ENCODE measurements at regions not wholly inside any gene's neighbourhood (a gene's known extent, or its start where the extent isn't known, plus 50 kb on each side); places are given as distances from the start of the nearest gene placed in this dataset.

DNA sequence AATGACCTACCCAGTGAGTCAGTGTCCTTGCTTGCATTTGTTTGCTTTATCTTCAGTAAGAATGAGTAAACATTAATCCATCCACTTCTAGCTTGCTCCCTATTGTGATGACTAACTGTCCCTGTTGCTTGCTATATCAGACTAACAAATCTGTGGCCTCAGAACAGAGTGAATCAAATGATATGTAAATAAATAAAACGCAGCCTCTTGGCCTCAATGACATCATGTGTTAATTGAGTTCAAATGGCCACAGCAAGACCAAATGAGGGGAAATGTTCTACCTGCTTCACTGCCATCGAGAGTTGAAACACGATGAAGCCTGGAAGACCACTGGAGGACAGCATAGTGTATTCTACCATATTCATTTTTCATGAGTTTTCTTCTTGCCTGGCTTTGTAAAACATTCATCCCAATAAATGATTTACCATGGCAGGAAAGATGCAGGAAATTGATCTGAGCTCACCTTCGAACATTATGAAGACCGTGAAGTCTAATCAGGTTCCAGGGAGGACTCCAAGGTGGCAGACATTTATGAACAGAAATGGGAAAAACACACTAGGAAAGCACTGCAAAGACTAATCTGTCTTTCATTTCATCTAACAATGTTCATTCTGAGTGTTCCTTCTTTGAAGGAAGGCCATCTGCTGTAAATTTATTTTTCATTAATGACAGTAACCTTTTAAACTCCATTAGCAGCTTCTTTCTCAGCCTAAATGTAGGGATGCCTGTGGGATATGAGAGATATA lies 1144.5 kb downstream of the TUSC7 start:
- Histone ChIP-seq H3K9me3 (ENCODE audit: control insufficient read depth in 1 of 2, insufficient read depth in 1 of 2, low read length in 2 of 2) (no peaks in the 10 kb centered on the region), H3K36me3 (ENCODE audit: insufficient read depth, low read length) (no peaks in the 10 kb centered on the region), H3K4me3 (ENCODE audit: low read length) (no peak overlapping the region), H3K4me1 (ENCODE audit: insufficient read depth, low read length) (no peaks in the 10 kb centered on the region), H3K27me3 (ENCODE audit: control insufficient read depth in 1 of 2, insufficient read depth in 2 of 2, low read length in 2 of 2) (no peaks in the 10 kb centered on the region), H3K27ac (ENCODE audit: low read depth in 1 of 2, low read length in 2 of 2) (no peak overlapping the region)
- intact Hi-C loops (cut with DNase I, micrococcal nuclease), result no loop called here
- DNase-seq (no peak), ATAC-seq (ENCODE audit: poor library complexity) (no peak)
- Mint-ChIP-seq H3K27ac (no peak overlapping the region), H3K4me3 (no peak overlapping the region), H3K36me3 (ENCODE audit: low read depth) (no peaks in the 10 kb centered on the region), H3K9me3 (peaks cover 4% of the 10 kb centered on the region), H3K27me3 (no peaks in the 10 kb centered on the region), H3K4me1 (ENCODE audit: low read depth) (no peaks in the 10 kb centered on the region)
- POLR2A ChIA-PET, result no interaction called here
- TF ChIP-seq, protein P1, sequence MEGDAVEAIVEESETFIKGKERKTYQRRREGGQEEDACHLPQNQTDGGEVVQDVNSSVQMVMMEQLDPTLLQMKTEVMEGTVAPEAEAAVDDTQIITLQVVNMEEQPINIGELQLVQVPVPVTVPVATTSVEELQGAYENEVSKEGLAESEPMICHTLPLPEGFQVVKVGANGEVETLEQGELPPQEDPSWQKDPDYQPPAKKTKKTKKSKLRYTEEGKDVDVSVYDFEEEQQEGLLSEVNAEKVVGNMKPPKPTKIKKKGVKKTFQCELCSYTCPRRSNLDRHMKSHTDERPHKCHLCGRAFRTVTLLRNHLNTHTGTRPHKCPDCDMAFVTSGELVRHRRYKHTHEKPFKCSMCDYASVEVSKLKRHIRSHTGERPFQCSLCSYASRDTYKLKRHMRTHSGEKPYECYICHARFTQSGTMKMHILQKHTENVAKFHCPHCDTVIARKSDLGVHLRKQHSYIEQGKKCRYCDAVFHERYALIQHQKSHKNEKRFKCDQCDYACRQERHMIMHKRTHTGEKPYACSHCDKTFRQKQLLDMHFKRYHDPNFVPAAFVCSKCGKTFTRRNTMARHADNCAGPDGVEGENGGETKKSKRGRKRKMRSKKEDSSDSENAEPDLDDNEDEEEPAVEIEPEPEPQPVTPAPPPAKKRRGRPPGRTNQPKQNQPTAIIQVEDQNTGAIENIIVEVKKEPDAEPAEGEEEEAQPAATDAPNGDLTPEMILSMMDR (IDR thresholded peaks at IDR 0.05), result no peak
- CTCF ChIA-PET, result no interaction called here

DNA sequence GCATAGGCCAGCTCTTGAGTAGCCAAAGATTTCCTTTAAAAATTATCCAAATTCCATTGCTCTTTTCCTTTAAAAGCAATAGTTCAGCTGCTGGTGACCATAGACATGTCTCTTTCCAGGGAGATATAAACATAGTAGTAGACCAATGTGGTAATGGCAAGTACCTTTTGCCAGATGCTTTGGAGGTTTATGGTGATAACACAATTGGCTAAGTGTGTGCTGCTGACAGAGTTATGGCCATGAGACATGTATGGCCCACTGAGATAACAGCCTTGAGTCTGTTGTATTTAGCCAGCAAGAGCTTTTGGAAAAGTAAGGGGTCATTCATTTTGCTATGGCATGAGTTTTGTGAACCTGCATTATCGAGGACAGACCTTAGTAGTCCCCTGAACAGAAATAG lies 1146.8 kb downstream of the TUSC7 start:
- no peaks in the 10 kb centered on the region for H3K36me3 Mint-ChIP-seq (ENCODE audit: low read depth)
- H3K27ac Mint-ChIP-seq, result no peak overlapping the region
- no peak overlapping the region for H3K27ac ChIP-seq (ENCODE audit: low read depth in 1 of 2, low read length in 2 of 2)
- ChIA-PET POLR2A (no interaction called here), CTCF (no interaction called here)
- H3K27me3 ChIP-seq (ENCODE audit: control insufficient read depth in 1 of 2, insufficient read depth in 2 of 2, low read length in 2 of 2), result no peaks in the 10 kb centered on the region
- H3K4me3 Mint-ChIP-seq, result no peak overlapping the region
- H3K27me3 Mint-ChIP-seq, result no peaks in the 10 kb centered on the region
- no peak for ATAC-seq (ENCODE audit: poor library complexity)
- no peaks in the 10 kb centered on the region for H3K4me1 ChIP-seq (ENCODE audit: insufficient read depth, low read length)
- H3K4me3 ChIP-seq (ENCODE audit: low read length), result no peak overlapping the region
- TF ChIP-seq, protein P1 (IDR thresholded peaks at IDR 0.05), result no peak
- H3K9me3 Mint-ChIP-seq, result peaks cover 5% of the 10 kb centered on the region
- H3K9me3 ChIP-seq (ENCODE audit: control insufficient read depth in 1 of 2, insufficient read depth in 1 of 2, low read length in 2 of 2), result no peaks in the 10 kb centered on the region
- intact Hi-C loops (cut with DNase I, micrococcal nuclease), result no loop called here
- no peak for DNase-seq
- H3K4me1 Mint-ChIP-seq (ENCODE audit: low read depth), result no peaks in the 10 kb centered on the region
- no peaks in the 10 kb centered on the region for H3K36me3 ChIP-seq (ENCODE audit: insufficient read depth, low read length)

DNA sequence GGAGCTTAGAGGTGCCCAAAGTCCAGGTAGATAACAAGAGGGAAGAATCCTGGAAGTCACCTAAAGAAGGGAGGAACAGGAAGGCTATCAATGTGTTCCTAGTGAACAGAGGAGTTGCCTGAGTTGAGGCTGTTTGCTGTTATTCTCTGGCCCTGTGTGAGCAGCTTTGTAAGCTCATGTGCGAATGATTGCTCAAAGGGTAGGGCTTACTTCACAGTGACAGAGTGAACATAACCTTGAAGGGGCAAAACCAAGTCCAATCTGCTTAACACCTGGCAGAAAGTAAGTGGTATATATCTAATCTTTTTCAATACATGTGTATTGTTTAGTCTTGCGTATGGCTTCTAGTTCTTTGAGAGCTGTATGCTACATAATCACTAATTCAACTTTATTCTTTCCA lies 1153.6 kb downstream of the TUSC7 start:
- no peaks in the 10 kb centered on the region for H3K36me3 Mint-ChIP-seq (ENCODE audit: low read depth)
- ChIA-PET CTCF (no interaction called here), POLR2A (no interaction called here)
- no peaks in the 10 kb centered on the region for H3K4me1 Mint-ChIP-seq (ENCODE audit: low read depth)
- ATAC-seq (ENCODE audit: poor library complexity) (no peak), DNase-seq (no peak)
- TF ChIP-seq, protein P1 (IDR thresholded peaks at IDR 0.05), result no peak
- H3K27ac ChIP-seq (ENCODE audit: low read depth in 1 of 2, low read length in 2 of 2), result no peak overlapping the region
- no peaks in the 10 kb centered on the region for H3K27me3 ChIP-seq (ENCODE audit: control insufficient read depth in 1 of 2, insufficient read depth in 2 of 2, low read length in 2 of 2)
- H3K27me3 Mint-ChIP-seq, result no peaks in the 10 kb centered on the region
- no peaks in the 10 kb centered on the region for H3K9me3 ChIP-seq (ENCODE audit: control insufficient read depth in 1 of 2, insufficient read depth in 1 of 2, low read length in 2 of 2)
- intact Hi-C loops (cut with DNase I, micrococcal nuclease), result no loop called here
- H3K36me3 ChIP-seq (ENCODE audit: insufficient read depth, low read length), result no peaks in the 10 kb centered on the region
- H3K4me3 Mint-ChIP-seq, result no peak overlapping the region
- H3K27ac Mint-ChIP-seq, result no peak overlapping the region
- no peaks in the 10 kb centered on the region for H3K4me1 ChIP-seq (ENCODE audit: insufficient read depth, low read length)
- peaks cover 5% of the 10 kb centered on the region for H3K9me3 Mint-ChIP-seq
- H3K4me3 ChIP-seq (ENCODE audit: low read length), result no peak overlapping the region

All from CD4-positive, alpha-beta T cell (primary cell).